Esophagus muscularis mucosa (tissue), 4 donors: ENCODE measurements at regions not wholly inside any gene's neighbourhood (a gene's known extent, or its start where the extent isn't known, plus 50 kb on each side); places are given as distances from the start of the nearest gene placed in this dataset.

Experiments
- CTCF ChIP-seq, 3 experiments: fragments of 200-600 bp in 2 of 3; fragments of 450-650 bp in 1 of 3; sonication (generic) in 2 of 3; IDR thresholded peaks; one replicate each; pipeline ENCODE4 v1.5.1; 2017 to 2019; ENCODE audit warnings: antibody characterized with exemption in 3 of 3, mild to moderate bottlenecking in 2 of 3, moderate library complexity in 1 of 3
- EP300 ChIP-seq: sonication (generic); formaldehyde crosslinking; IDR thresholded peaks from one replicate; pipeline ENCODE4 v1.6.1; 2017; ENCODE audit warnings: antibody characterized with exemption
- POLR2A ChIP-seq: fragments of 450-650 bp; IDR thresholded peaks from one replicate; pipeline ENCODE4 v1.6.1; 2017; ENCODE audit warnings: antibody characterized with exemption, moderate library complexity, mild to moderate bottlenecking, low read depth
- POLR2AphosphoS5 ChIP-seq, 2 donors: sonication (generic); formaldehyde crosslinking; IDR thresholded peaks; one replicate each; pipeline ENCODE4 v1.6.1; 2017; ENCODE audit warnings: antibody characterized with exemption in 2 of 2

- no peak for TF ChIP-seq CTCF (IDR thresholded peaks at IDR 0.05)
- TF ChIP-seq EP300 = no peak
- no peak for TF ChIP-seq POLR2A
- TF ChIP-seq POLR2AphosphoS5 (IDR thresholded peaks at IDR 0.05) = no peak
Measured at GRCh38 chr13:53269634-53270033, 241.0 kb downstream of the OLFM4 start.
